GM13977 (cell line): ENCODE measurements at regions not wholly inside any gene's neighbourhood (a gene's known extent, or its start where the extent isn't known, plus 50 kb on each side); places are given as distances from the start of the nearest gene placed in this dataset.

ENCODE experiments used
- DNase-seq: peaks from one replicate; pipeline ENCODE4 v3.0.0; 2012; ENCODE audit warnings: low spot score
- CTCF ChIP-seq: IDR thresholded peaks from 2 replicates; pipeline ENCODE4 v1.5.1; 2012; ENCODE audit warnings: mild to moderate bottlenecking, control low read depth; ENCODE audit not compliant: insufficient read depth; ENCODE audit errors: extremely low read depth, missing control alignments
- in situ Hi-C: fragments of 300-500 bp; cut with MboI; formaldehyde crosslinking; loops from one replicate; pipeline ENCODE4 v1.12.0; 2022; ENCODE audit warnings: low sequenced_read_pairs, low pct_unique_long_range_greater_than_20kb, mixed read lengths, inconsistent platforms; ENCODE audit not compliant: unreplicated experiment

DNA sequence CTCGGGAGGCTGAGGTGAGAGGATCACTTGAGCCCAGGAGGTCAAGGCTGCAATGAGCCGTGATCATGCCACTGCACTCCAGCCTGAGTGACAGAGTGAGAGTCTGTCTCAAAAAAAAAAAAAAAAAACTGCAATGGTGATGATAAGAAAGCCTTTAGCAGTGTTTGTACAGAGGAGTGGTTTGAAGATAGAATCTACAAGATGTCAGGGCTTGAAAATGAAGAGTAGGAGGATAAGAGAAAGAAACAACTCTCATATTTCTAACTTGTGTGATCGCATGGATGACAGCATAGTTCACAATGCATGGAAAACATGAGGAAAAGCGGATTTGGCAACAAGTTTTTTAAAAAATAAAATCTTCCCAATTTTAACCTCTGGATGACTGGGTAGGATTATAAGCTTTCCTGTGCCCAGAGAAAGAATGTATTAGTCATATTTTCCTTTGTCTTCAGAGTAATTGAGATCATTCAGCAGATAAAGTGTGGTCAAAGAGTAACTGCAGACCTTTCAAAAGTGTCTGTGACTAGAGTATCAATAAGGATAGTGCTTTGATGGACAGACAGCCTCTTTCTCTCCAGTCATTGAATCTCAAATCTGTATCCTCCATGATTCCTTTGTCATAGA, 328.1 kb downstream of the CASP12 start:
- DNase-seq = no peak
- TF ChIP-seq CTCF = no peak
- in situ Hi-C loops = no loop called here

DNA sequence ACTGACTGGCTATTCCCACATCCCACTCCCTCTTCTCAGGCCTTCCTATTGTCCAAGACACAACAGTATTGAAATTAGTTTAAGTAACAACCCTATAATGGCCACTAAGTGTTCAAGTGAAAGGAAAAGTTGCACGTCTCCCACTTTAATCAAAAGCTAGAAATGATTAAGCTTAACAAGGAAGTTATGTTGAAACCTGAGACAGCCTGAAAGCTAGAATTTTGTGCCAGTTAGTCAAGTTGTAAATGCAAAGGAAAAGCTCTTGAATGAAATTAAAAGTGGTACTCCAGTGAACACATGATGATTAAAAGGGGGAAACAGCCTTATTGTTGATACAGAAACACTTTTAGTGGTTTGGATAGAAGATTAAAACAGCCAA, 332.7 kb downstream of the CASP12 start:
- no peak for DNase-seq
- TF ChIP-seq CTCF = no peak
- in situ Hi-C loops = no loop called here

DNA sequence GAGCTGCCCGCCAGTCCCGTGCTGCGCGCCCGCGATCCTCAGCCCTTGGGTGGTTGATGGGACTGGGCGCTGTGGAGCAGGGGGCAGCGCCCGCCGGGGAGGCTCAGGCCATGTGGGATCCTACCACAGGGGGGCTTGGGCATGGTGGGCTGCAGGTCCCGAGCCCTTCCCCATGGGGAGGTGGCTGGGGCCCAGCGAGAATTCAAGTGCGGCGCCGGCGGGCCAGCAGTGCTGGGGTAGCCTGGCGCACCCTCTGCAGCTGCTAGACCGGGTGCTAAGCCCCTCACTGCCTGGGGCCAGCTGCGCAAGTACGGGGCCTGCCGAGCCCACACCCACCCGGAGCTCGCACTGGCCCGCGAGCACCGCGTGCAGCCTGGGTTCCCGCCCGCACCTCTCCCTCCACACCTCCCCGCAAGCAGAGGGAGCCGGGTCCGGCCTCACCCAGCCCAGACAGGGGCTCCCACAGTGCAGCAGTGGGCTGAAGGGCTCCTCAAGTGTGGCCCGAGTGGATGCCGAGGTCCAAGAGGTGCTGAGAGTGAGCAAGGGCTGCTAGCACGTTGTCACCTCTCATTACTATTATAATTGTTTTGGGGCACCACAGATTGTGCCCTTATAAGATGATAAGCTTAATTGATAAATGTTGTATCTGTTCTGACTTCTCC, 333.2 kb downstream of the CASP12 start:
- in situ Hi-C loops = no loop called here
- TF ChIP-seq CTCF = no peak
- DNase-seq = no peak

DNA sequence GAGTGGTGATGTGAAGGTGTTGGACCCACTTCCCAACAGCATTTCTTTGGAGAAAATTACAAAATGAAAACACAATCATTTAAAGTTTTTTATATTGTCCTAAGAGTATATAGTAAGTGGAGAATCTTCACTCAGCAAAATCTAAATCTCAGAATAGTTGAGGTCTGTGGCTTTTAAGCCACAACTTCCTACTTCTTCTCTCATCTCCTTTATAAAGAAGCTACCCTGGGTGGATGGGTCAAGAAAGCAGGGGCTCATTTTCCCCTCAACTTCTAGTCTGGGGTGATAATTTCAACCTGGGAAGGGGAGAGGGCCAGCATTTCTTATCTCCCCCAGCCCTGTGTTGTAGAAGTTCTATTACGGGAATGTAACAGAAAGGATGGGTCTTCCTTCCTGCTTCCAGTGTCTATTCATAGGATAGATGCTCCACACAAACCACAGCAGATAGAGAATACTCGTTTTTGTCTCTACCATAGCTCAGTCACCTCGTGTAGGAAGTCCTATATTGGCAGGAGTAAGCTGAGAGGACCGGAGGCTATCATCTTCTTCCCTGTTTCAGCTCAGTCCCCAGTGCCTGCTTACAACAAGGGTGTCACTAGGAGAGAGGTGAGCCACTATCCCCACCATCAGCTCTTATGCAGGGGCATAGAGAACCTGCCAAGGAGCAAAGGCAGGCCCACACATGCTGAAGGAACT, 341.5 kb downstream of the CASP12 start:
- in situ Hi-C loops = no loop called here
- TF ChIP-seq CTCF = no peak
- no peak for DNase-seq

DNA sequence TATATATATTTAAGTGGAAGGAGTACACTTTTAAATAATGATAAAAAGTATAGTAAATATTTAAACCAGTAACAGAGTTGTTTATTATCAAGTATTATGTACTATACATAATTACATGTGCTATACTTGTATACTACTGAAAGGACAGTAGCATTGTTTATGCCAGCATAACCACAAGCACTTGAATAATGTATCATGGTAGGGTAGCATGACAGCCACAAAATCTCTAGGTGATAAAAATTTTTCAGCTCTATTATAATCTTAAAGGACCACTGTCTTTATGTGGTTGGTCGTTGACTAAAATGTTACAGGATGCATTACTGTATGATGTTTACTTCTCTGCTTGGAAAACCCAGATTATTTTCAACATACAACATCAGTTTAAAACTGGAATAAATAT, 349.2 kb downstream of the CASP12 start:
- in situ Hi-C loops = no loop called here
- DNase-seq = no peak
- no peak for TF ChIP-seq CTCF

- TF ChIP-seq CTCF = peak; percentile 22
- in situ Hi-C loops = no loop called here
- no peak for DNase-seq
Observed at GRCh38 chr11:104547996-104548661, 350.1 kb downstream of the CASP12 start.
